GM19035 (cell line): ENCODE measurements at regions not wholly inside any gene's neighbourhood (a gene's known extent, or its start where the extent isn't known, plus 50 kb on each side); places are given as distances from the start of the nearest gene placed in this dataset.

Experiments used
- ATAC-seq: cut with Tn5 transposase; IDR thresholded peaks from one replicate; pipeline ENCODE4 v1.9.1; 2021; ENCODE audit not compliant: unreplicated experiment

DNA sequence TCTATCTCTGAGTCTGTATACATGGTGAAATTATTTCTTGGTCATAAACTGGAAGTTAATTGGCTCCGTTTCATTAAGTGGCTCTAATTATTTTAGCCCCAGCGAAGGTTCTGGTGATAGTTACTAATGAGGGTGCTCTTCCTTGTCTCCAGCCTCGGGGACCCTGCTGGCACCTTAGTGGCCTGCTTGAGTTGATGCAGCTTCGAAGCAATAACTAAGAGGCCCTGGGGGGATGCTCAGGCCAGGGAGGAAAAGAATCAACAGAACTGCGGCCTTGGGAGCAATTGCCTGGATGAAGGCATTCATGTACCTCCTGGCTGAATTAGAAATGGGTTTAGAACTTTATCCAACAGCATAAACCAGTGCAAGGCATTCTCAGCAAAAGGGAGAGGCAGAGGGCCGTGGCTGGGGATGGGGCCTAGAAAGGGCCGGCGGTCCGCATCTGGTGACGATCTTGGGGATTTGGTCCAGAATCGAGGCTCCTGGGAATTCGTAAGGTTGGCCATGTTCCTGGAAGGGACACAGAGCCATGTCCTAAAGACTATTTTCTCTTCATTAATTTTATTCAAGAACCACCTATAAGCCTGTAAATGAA is 100.0 kb upstream of the AJAP1 start:
- ATAC-seq = no peak

DNA sequence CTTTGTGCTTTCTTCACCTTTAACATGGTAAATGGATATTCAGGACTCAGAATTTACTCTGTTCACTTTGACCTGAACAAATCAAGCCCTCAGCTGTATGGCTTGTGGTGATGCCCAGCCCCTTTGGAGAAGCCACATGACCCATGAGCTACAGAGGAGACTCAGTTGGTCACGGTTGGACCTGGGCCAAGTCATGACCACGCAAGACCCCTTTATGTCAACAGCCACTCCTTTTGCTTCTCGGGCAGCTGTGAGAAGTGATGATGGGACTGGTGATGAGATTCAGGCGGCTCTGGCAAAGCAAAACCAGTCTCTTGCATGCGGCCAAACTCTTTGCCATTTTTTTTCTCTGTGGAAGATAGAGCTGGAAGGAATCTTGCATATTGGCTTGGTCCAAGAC is 96.5 kb upstream of the AJAP1 start:
- no peak for ATAC-seq

- no peak for ATAC-seq
These were observed 93.2 kb upstream of the AJAP1 start for GRCh38 chr1:4561205-4561604.

DNA sequence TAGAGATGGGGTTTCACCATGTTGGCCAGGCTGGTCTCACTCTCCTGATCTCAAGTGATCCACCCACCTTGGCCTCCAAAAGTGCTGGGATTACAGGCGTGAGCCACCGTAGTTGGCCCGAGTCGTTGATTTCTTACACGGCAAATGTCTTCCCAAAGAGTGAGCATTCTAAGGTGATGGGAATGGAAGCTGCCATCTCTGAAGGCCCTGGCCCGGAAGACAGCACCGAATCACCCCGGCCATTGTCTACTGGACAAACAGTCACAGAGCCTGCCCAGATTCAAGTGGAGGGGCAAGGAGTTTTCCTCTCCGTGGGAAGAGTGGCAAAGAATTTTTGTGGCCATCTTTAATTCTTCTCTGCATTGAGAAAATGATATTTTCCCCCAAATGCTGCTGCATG is 92.1 kb upstream of the AJAP1 start:
- ATAC-seq = no peak

DNA sequence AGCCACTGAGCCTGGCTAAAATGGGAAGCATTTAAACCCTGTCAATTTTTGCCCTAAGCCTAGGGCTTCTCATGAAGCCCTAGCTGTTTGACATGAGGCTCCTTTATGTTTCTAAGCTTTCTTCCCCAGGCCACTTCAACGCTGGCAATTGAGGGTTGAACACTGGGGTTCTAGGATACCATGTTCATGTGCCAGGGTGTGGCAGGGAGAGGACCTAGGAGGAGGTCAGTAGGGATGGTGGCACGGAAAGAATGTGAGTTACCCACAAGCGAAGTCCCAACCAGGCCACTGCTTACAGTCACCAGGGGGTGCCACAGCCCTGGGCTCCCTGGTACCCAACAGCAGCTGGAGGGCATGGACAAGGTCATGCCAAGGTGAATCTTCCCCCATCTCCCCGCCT is 90.8 kb upstream of the AJAP1 start:
- no peak for ATAC-seq

GRCh38 chr1:4564051-4564450 is 90.4 kb upstream of the AJAP1 start:
- no peak for ATAC-seq

DNA sequence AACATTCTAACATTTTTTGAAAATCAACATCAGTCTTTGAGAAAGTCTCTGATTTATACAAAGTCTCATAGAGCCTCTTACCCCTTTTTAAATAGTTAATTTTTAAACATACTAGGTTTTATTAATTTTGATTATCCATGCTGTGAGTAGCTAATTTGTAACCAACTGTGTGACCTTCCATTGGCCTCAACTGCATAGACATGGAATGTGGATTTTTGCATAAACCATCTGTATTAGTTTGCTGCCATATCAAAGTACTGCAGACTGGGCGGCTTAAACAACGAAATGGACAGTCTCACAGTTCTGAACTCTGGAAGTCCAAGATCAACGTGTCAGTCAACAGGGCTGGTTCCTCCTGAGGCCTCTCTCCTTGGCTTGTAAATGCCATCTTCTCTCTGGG is 89.2 kb upstream of the AJAP1 start:
- no peak for ATAC-seq

GRCh38 chr1:4565801-4566449 is 88.5 kb upstream of the AJAP1 start:
- no peak for ATAC-seq

GRCh38 chr1:4571263-4571662 is 83.1 kb upstream of the AJAP1 start:
- ATAC-seq = no peak

DNA sequence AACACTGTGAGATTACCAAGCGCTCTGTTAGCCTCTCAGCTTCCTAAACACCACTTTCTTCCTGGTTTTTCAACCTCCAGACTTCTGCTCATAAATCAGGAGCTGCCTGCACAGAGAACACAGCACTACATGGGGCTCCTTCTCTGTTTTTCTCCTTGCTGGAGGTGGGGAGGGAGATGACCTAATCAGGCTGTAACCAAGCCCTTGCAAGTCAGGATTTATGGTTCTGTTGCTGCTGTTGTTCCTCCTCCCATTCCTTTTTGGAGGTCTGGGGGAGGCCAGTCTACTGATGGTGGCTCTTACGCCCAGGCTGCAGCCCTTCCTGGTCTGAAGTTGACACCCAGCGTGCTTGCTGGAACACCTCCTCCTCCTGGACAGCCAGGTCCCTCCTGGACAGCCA is 80.9 kb upstream of the AJAP1 start:
- no peak for ATAC-seq

DNA sequence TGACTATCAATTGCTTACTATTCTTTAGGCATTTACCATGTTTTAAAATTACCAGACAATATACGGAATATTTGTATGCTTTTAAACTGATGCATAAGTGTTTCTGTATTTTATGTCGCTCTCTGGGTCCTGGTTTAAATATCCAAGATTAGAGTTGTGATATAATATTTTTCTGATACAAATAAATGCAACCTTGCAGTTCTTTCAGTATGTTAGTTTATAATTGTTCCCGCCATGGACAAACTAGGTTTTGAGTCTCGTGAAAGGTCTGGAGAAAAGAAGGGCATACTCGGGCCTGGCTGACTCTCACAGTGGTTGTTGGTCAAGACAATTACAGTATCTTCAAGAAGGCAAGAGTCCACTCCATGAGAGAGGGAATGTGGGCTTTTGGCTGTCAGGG is 72.6 kb upstream of the AJAP1 start:
- no peak for ATAC-seq

DNA sequence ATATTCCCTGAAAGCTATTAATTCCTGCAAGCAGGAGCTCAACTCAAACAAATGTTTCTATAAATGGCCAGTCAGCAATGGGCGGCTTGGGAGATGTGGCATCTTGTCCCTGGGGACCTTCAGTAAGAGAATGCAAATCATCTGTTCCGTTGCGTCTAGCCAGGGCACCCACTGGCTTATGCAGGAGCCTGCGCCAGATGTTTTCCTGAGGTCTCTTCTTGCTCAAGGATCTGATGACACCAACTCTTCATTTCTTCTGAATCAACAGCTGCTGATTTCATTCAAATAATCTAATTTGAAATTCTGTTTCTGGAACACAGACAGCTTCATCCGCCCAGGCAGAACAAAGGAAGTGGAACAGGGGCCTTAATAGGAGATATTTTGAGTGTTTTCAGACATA is 70.0 kb upstream of the AJAP1 start:
- no peak for ATAC-seq

DNA sequence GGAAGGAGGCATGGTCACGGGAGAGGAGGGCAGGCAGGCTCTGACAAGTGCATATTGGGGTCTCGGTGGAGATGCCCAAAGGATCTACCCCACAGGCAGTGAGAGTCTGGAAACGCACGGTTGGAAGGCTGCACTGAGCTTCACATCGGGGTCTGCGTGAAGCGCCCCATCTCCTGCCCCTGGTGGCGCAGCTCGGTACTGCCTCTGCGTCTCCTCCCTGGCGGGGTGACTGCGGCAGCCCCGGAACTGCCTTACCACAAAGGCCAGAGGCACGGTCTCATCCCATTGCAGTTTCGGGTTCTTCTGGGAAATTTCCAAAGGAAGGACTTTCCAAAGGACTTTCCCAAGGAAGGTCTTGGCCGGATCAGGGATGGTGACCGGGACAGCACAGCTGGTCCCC is 69.2 kb upstream of the AJAP1 start:
- no peak for ATAC-seq

DNA sequence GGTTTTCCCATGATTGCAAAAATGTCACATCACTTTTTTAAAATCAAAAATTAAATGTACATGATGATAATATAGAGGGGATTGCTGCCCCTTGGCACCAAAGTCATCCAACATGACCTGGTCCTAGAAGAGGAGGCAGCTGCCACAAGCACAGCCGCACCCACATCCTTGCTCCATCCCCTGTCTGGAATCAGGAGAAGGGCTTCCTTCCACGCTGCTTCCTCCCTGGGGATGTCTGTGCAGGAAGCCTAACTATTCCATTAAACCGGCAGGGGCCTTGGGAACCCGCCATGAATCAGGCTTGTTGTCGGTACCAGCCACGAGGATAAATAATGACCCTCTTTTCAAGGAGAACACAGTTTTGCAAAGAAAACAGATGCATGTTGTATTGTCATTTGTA is 68.7 kb upstream of the AJAP1 start:
- ATAC-seq = no peak

DNA sequence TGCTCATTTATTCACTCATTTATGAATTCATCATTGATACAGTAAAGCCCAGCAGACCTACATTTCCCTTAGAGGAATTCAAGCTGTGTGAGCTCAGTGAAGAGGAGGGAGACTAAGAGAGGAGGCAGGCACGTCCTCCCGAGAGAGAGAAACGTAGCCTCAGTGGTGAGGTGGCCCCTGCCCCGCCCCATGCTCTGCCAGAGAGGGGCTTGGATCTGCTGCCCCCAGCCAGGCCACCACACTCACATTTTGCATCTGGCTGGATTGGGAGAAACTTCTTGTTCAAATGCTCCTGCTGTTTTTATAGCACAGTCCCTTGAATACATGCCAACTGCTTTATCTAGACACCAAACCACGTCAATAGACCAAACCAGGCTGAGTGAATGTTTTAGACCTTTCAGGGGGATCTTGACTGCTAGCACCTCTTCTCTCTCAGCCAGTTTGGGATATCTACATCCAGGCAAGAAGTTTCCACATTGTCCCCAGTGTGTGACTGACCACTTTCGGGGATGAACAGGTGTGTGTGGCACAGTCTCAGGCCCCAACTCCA is 67.7 kb upstream of the AJAP1 start:
- ATAC-seq = no peak

DNA sequence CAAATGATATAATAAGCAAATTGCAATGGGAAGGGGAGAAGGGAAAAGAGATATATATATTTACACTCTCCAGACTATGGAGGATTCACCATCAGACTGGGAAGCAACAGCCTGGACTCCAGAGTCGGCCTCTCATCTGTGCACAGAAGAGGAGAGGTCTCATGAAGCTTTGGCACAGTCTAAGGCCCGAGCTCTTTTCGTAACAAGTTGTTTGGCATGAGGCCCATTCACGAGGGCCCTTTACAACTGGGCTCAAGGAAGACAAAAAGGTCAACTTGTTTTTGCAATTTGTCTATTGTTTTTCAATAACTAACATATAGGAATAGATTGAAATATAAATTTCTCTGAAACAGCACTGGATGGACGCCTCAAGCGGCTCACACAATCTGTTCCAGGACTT is 66.7 kb upstream of the AJAP1 start:
- no peak for ATAC-seq

GRCh38 chr1:4590756-4591155 is 63.7 kb upstream of the AJAP1 start:
- no peak for ATAC-seq

GRCh38 chr1:4591926-4592325 is 62.5 kb upstream of the AJAP1 start:
- no peak for ATAC-seq

DNA sequence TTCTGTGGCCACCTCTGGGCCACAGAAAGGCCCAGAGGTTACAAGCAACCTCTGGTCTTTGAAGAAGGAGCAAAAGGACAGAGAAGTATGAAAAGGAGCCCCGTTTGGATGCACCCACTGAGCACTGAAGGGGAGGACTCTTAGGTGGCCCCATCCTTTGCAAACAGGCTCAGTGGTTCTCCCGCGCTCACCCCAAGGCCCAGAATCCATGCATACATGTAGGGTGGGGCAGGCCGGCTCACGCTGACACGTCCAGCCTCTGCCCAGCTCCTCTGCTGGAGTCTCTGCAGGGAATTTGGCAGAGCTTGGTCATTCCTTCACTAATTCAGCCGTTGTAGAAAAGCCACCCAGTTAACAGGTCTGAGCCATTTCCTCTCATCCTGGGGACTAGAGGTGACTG is 61.3 kb upstream of the AJAP1 start:
- no peak for ATAC-seq

- ATAC-seq = no peak
These were observed 60.0 kb upstream of the AJAP1 start for GRCh38 chr1:4594286-4594991.

- no peak for ATAC-seq
These were observed 58.8 kb upstream of the AJAP1 start for GRCh38 chr1:4595341-4596225.
